K562 (cell line): ENCODE measurements at regions not wholly inside any gene's neighbourhood (a gene's known extent, or its start where the extent isn't known, plus 50 kb on each side); places are given as distances from the start of the nearest gene placed in this dataset.

Source experiments
- ATF1 ChIP-seq, 2 experiments: fragments of 450-650 bp in 1 of 2; IDR thresholded peaks; 2 replicates each; pipeline ENCODE4 v1.6.1; 2016; ENCODE audit warnings: missing compliant biosample characterization in 1 of 2, missing genetic modification characterization in 1 of 2
- BHLHE40 ChIP-seq: IDR thresholded peaks from 2 replicates; pipeline ENCODE4 v1.6.1; 2011; ENCODE audit warnings: low read length, improper control_type of control experiment
- CBX3 ChIP-seq, 2 experiments: IDR thresholded peaks; 1 replicate in 1 of 2; 2 replicates in 1 of 2; pipeline ENCODE4 v1.6.1; 2012; ENCODE audit warnings: inconsistent platforms in 2 of 2, low read length in 2 of 2, borderline replicate concordance in 1 of 2, control low read depth in 1 of 2
- CBX8 ChIP-seq: fragments of 200-600 bp; sonication (generic); IDR thresholded peaks from 2 replicates; pipeline ENCODE4 v1.6.1; 2012; ENCODE audit warnings: borderline replicate concordance, mixed run types, low read depth, mild to moderate bottlenecking, moderate library complexity, mixed read lengths, low read length, control low read depth, inconsistent platforms; ENCODE audit not compliant: poor library complexity, severe bottlenecking; ENCODE audit errors: extremely low read depth
- CREM ChIP-seq: IDR thresholded peaks from 2 replicates; pipeline ENCODE4 v1.6.1; 2014; ENCODE audit warnings: antibody characterized with exemption, low read depth
- ETS2 ChIP-seq: IDR thresholded peaks from 2 replicates; pipeline ENCODE4 v1.6.1; 2016; ENCODE audit warnings: borderline replicate concordance, missing genetic modification characterization, mild to moderate bottlenecking, moderate library complexity, missing compliant biosample characterization; ENCODE audit not compliant: poor library complexity, severe bottlenecking
- HLTF ChIP-seq: fragments of 450-650 bp; IDR thresholded peaks from 2 replicates; pipeline ENCODE4 v1.6.1; 2016
- YBX1 ChIP-seq: fragments of 450-650 bp; IDR thresholded peaks from 2 replicates; pipeline ENCODE4 v1.7.1; 2016; ENCODE audit warnings: mild to moderate bottlenecking
- ZNF134 ChIP-seq: fragments of 250-450 bp; sonication (Bioruptor Pico); conservative IDR thresholded peaks from 2 replicates; pipeline ENCODE4 v1.4.0; 2020
- ZNF232 ChIP-seq: sonication (generic); formaldehyde crosslinking; IDR thresholded peaks from 2 replicates; pipeline ENCODE4 v1.8.0; 2022; ENCODE audit warnings: mild to moderate bottlenecking, missing genetic modification reagents
- ZNF384 ChIP-seq: IDR thresholded peaks from 2 replicates; pipeline ENCODE4 v1.6.1; 2012; ENCODE audit warnings: low read depth, low read length, improper control_type of control experiment
- ZNF444 ChIP-seq: fragments of 250-450 bp; sonication (Bioruptor Pico); IDR thresholded peaks from 2 replicates; pipeline ENCODE4 v1.4.0; 2020; ENCODE audit warnings: mild to moderate bottlenecking, moderate library complexity
- TF ChIP-seq, protein P1 (sequence below): sonication (generic); formaldehyde crosslinking; IDR thresholded peaks from 2 replicates; pipeline ENCODE4 v1.8.0; 2022; ENCODE audit warnings: missing genetic modification reagents, mild to moderate bottlenecking, moderate library complexity, borderline replicate concordance
- TF ChIP-seq, protein P2 (sequence below): IDR thresholded peaks from 2 replicates; pipeline ENCODE4 v1.6.1; 2012; ENCODE audit warnings: low read depth, low read length, improper control_type of control experiment, borderline replicate concordance

DNA sequence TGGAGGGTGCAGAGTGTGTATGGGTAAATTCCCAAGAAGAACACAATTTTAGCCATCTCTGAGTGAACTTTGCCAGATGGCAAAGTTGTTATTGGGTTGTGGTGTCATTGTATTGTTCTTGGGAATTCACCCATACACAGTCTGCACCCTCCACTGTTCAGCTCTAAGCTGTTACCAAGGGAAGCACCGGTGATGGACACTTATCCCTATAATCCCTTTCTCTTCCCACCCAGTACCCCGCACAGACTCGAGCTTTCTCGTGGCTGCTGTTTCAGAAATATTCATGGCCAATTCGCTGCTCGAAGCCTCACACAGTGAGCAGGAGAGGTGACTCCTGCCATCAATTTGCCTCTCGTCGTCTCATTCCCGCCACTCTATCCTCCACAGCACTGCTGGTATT, 95.7 kb upstream of the PALMD start (continued):
- TF ChIP-seq CREM = no peak
- no peak for TF ChIP-seq BHLHE40
- no peak for TF ChIP-seq ZNF232
- TF ChIP-seq ATF1 (CRISPR knock-in tag; IDR thresholded peaks at IDR 0.05) = no peak
- no peak for TF ChIP-seq ATF1 (tag; IDR thresholded peaks at IDR 0.05)
- TF ChIP-seq ZNF134 = no peak
- TF ChIP-seq CBX3 (IDR thresholded peaks at IDR 0.05; ENCODE audit: borderline replicate concordance in 1 of 2, low read length in 2 of 2) = no peak
- TF ChIP-seq ETS2 (tag) = no peak
- TF ChIP-seq, protein P1, sequence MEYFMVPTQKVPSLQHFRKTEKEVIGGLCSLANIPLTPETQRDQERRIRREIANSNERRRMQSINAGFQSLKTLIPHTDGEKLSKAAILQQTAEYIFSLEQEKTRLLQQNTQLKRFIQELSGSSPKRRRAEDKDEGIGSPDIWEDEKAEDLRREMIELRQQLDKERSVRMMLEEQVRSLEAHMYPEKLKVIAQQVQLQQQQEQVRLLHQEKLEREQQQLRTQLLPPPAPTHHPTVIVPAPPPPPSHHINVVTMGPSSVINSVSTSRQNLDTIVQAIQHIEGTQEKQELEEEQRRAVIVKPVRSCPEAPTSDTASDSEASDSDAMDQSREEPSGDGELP (CRISPR knock-in tag) = no peak
- no peak for TF ChIP-seq CBX8
- TF ChIP-seq, protein P2, sequence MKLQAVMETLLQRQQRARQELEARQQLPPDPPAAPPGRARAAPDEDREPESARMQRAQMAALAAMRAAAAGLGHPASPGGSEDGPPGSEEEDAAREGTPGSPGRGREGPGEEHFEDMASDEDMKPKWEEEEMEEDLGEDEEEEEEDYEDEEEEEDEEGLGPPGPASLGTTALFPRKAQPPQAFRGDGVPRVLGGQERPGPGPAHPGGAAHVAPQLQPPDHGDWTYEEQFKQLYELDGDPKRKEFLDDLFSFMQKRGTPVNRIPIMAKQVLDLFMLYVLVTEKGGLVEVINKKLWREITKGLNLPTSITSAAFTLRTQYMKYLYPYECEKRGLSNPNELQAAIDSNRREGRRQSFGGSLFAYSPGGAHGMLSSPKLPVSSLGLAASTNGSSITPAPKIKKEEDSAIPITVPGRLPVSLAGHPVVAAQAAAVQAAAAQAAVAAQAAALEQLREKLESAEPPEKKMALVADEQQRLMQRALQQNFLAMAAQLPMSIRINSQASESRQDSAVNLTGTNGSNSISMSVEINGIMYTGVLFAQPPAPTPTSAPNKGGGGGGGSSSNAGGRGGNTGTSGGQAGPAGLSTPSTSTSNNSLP = no peak
- TF ChIP-seq YBX1 = no peak
- TF ChIP-seq HLTF = no peak
- no peak for TF ChIP-seq ZNF444 (CRISPR knock-in tag)
- no peak for TF ChIP-seq ZNF384
